HCT116 (cell line): ENCODE measurements at regions not wholly inside any gene's neighbourhood (a gene's known extent, or its start where the extent isn't known, plus 50 kb on each side); places are given as distances from the start of the nearest gene placed in this dataset.

Experiments used
- ATAC-seq: fragments of 200-7000 bp; cut with Tn5 transposase; 2 replicates; pipeline ENCODE4 v1.9.1; 2020; ENCODE audit warnings: mild to moderate bottlenecking, moderate library complexity
- BruUV-seq: library from RNA; stranded (reverse); fragments of 400-500 nt; replicated peaks from 2 replicates; lab custom pipeline; 2021; lab: Mats Ljungman, UMichigan
- CTCF ChIA-PET: fragments of 300-600 bp; sonication (Branson Sonifier 250); formaldehyde crosslinking; loops from one replicate; lab custom pipeline; 2021; ENCODE audit warnings: antibody characterized with exemption; lab: Charles Lee
- POLR2A ChIA-PET: fragments of 300-600, 350-600 bp; sonication (Branson Sonifier 250); formaldehyde crosslinking; loops from one replicate; lab custom pipeline; 2021; ENCODE audit warnings: antibody characterized with exemption; lab: Charles Lee
- RAD21 ChIA-PET, 2 experiments: fragments of 300-600 bp; sonication (Branson Sonifier 250); formaldehyde crosslinking; loops; one replicate each; lab custom pipeline; 2023; ENCODE audit warnings: low total read pairs in 2 of 2; ENCODE audit not compliant: uncharacterized antibody in 2 of 2, unreplicated experiment in 2 of 2, low non-redundant PET in 1 of 2; lab: Charles Lee
- DNase-seq: peaks from one replicate; pipeline ENCODE4 v3.0.0-alpha.2; 2010; ENCODE audit warnings: low read depth, low spot score
- H2AFZ ChIP-seq: fragments of 200-600 bp; shearing (Covaris generic), sonication (generic); 2 replicates; pipeline ENCODE4 v1.6.1; 2017; ENCODE audit warnings: low read depth, mixed run types, mixed read lengths, antibody characterized with exemption, low read length; ENCODE audit not compliant: poor library complexity, severe bottlenecking
- H3K27ac ChIP-seq: 2 replicates; pipeline ENCODE4 v1.5.1; 2012; ENCODE audit warnings: low read depth, low read length
- H3K27me3 ChIP-seq: fragments of 200-600 bp; sonication (generic); 2 replicates; pipeline ENCODE4 v1.6.1; 2016; ENCODE audit warnings: mixed run types, low read length, mixed read lengths; ENCODE audit not compliant: insufficient read depth
- H3K36me3 ChIP-seq, 2 experiments: fragments of 200-500 bp in 1 of 2; fragments of 200-600 bp in 1 of 2; sonication (Bioruptor generic) in 1 of 2; sonication (generic) in 1 of 2; 2 replicates each; pipeline versions ENCODE4 v1.5.1 to v1.6.1; 2014 to 2016; ENCODE audit warnings: low read length in 2 of 2, inconsistent platforms in 1 of 2, mixed read lengths in 1 of 2, mixed run types in 1 of 2; ENCODE audit not compliant: insufficient read depth in 2 of 2, control insufficient read depth in 1 of 2
- H3K4me1 ChIP-seq, 2 experiments: fragments of 200-600 bp in 1 of 2; sonication (generic) in 1 of 2; 2 replicates each; pipeline versions ENCODE4 v1.5.1 to v1.6.1; 2012 to 2017; ENCODE audit warnings: low read length in 2 of 2, inconsistent platforms in 1 of 2, mild to moderate bottlenecking in 1 of 2, mixed read lengths in 1 of 2, mixed run types in 1 of 2, moderate library complexity in 1 of 2; ENCODE audit not compliant: insufficient read depth in 2 of 2, control insufficient read depth in 1 of 2
- H3K4me2 ChIP-seq: fragments of 200-600 bp; sonication (generic); 2 replicates; pipeline ENCODE4 v1.6.1; 2017; ENCODE audit warnings: mixed run types, low read length, mixed read lengths
- H3K4me3 ChIP-seq, 2 experiments: fragments of 200-600 bp in 1 of 2; sonication (generic) in 1 of 2; replicated peaks in 1 of 2; 2 replicates each; pipeline ENCODE4 v1.5.1; 2011 to 2016; ENCODE audit warnings: low read length in 2 of 2, control low read depth in 1 of 2, low read depth in 1 of 2, mild to moderate bottlenecking in 1 of 2, mixed read lengths in 1 of 2, mixed run types in 1 of 2
- H3K79me2 ChIP-seq: fragments of 200-600 bp; sonication (generic); 2 replicates; pipeline ENCODE4 v1.6.1; 2017; ENCODE audit warnings: mild to moderate bottlenecking, mixed run types, low read length, moderate library complexity, mixed read lengths; ENCODE audit not compliant: insufficient read depth
- H3K9ac ChIP-seq: fragments of 200-600 bp; sonication (generic); 2 replicates; pipeline ENCODE4 v1.6.1; 2016; ENCODE audit warnings: low read length, mixed read lengths
- H3K9me2 ChIP-seq: fragments of 200-600 bp; sonication (generic), shearing (Covaris generic); 2 replicates; pipeline ENCODE4 v1.6.1; 2017; ENCODE audit warnings: mixed run types, mild to moderate bottlenecking, moderate library complexity; ENCODE audit not compliant: insufficient read depth
- H3K9me3 ChIP-seq, 2 experiments: fragments of 200-500 bp in 1 of 2; fragments of 200-600 bp in 1 of 2; sonication (Bioruptor generic) in 1 of 2; sonication (generic) in 1 of 2; 2 replicates each; pipeline ENCODE4 v1.6.1; 2014 to 2017; ENCODE audit warnings: low read length in 2 of 2, mixed read lengths in 2 of 2, inconsistent platforms in 1 of 2, low read depth in 1 of 2, mild to moderate bottlenecking in 1 of 2, mixed run types in 1 of 2, moderate library complexity in 1 of 2; ENCODE audit not compliant: control insufficient read depth in 1 of 2, insufficient read depth in 1 of 2
- H4K20me1 ChIP-seq: fragments of 200-600 bp; sonication (generic), shearing (Covaris generic); 2 replicates; pipeline ENCODE4 v1.6.1; 2017; ENCODE audit warnings: mixed run types, mild to moderate bottlenecking, moderate library complexity; ENCODE audit not compliant: insufficient read depth
- CBX3 ChIP-seq: IDR thresholded peaks from 2 replicates; pipeline ENCODE4 v1.6.1; 2012; ENCODE audit warnings: low read depth
- CTCF ChIP-seq, 3 experiments: fragments of 200-600 bp in 1 of 3; sonication (generic) in 1 of 3; IDR thresholded peaks in 2 of 3; conservative IDR thresholded peaks in 1 of 3; 2 replicates each; pipeline ENCODE4 v1.5.1; 2012 to 2017; ENCODE audit warnings: low read depth in 2 of 3, low read length in 2 of 3, antibody characterized with exemption in 1 of 3, borderline replicate concordance in 1 of 3, control low read depth in 1 of 3, mild to moderate bottlenecking in 1 of 3, mixed read lengths in 1 of 3, mixed run types in 1 of 3, moderate library complexity in 1 of 3; ENCODE audit not compliant: insufficient read depth in 1 of 3
- EZH2 ChIP-seq: fragments of 200-600 bp; sonication (generic); IDR thresholded peaks from 2 replicates; pipeline ENCODE4 v1.6.1; 2017; ENCODE audit warnings: antibody characterized with exemption, mixed run types
- FOSL1 ChIP-seq: IDR thresholded peaks from 2 replicates; pipeline ENCODE4 v1.6.1; 2012; ENCODE audit warnings: low read depth
- JUND ChIP-seq: IDR thresholded peaks from 2 replicates; pipeline ENCODE4 v1.6.1; 2012
- MAX ChIP-seq: IDR thresholded peaks from 2 replicates; pipeline ENCODE4 v1.6.1; 2012
- POLR2A ChIP-seq: IDR thresholded peaks from 2 replicates; pipeline ENCODE4 v1.7.0; 2011; ENCODE audit warnings: borderline replicate concordance; ENCODE audit not compliant: insufficient read depth, insufficient read length; ENCODE audit errors: extremely low read depth
- RAD21 ChIP-seq: IDR thresholded peaks from 2 replicates; pipeline ENCODE4 v1.6.1; 2012; ENCODE audit warnings: low read depth, mild to moderate bottlenecking
- REST ChIP-seq: IDR thresholded peaks from 2 replicates; pipeline ENCODE4 v1.6.1; 2012; ENCODE audit warnings: low read depth
- SP1 ChIP-seq: IDR thresholded peaks from 2 replicates; pipeline ENCODE4 v1.6.1; 2012; ENCODE audit warnings: low read depth
- ZBTB33 ChIP-seq: IDR thresholded peaks from 2 replicates; pipeline ENCODE4 v1.6.1; 2011; ENCODE audit warnings: mild to moderate bottlenecking, low read length, moderate library complexity; ENCODE audit not compliant: insufficient replicate concordance; ENCODE audit errors: extremely low read depth
- ZFX ChIP-seq: fragments of 450-650 bp; IDR thresholded peaks from 2 replicates; pipeline ENCODE4 v1.6.1; 2017
- ZNF274 ChIP-seq: fragments of 200-500 bp; sonication (Bioruptor generic); IDR thresholded peaks from 2 replicates; pipeline ENCODE4 v1.6.1; 2014; ENCODE audit warnings: mild to moderate bottlenecking, low read depth, low read length, inconsistent platforms
- intact Hi-C: fragments of 100-400 bp; cut with micrococcal nuclease; formaldehyde crosslinking; loops from 2 replicates; pipeline ENCODE4 v1.10.0; 2022

- Histone ChIP-seq H2AFZ (no peak overlapping the region), H3K4me3 (no peak overlapping the region), H4K20me1 (no peaks in the 10 kb centered on the region), H3K4me2 (no peak overlapping the region), H3K27me3 (no peaks in the 10 kb centered on the region; the same call in 1 of the 2 replicates), H3K4me1 (no peaks in the 10 kb centered on the region), H3K9me2 (no peaks in the 10 kb centered on the region), H3K36me3 (no peaks in the 10 kb centered on the region), H3K9ac (no peak overlapping the region), H3K27ac (no peak overlapping the region), H3K79me2 (no peaks in the 10 kb centered on the region), H3K9me3 (no peaks in the 10 kb centered on the region)
- DNase-seq (no peak), ATAC-seq (no peak)
- intact Hi-C loops, result no loop called here
- no TSS peak for BruUV-seq
- TF ChIP-seq ZNF274, result no peak
- ChIA-PET POLR2A (no interaction called here), RAD21 (no interaction called here), CTCF (no interaction called here)
Measured at GRCh38 chr11:116062490-116063171, 558.4 kb upstream of the CADM1 start.

GRCh38 chr11:116062129-116062489 is 557.9 kb upstream of the CADM1 start:
- intact Hi-C loops, result no loop called here
- no TSS peak for BruUV-seq
- Histone ChIP-seq H3K36me3 (no peaks in the 10 kb centered on the region), H3K4me2 (no peak overlapping the region), H3K9me2 (no peaks in the 10 kb centered on the region), H3K27ac (no peak overlapping the region), H3K9me3 (no peaks in the 10 kb centered on the region), H3K27me3 (no peaks in the 10 kb centered on the region; the same call in 1 of the 2 replicates), H3K4me3 (no peak overlapping the region), H3K9ac (no peak overlapping the region), H3K79me2 (no peaks in the 10 kb centered on the region), H2AFZ (no peak overlapping the region), H4K20me1 (no peaks in the 10 kb centered on the region), H3K4me1 (no peaks in the 10 kb centered on the region)
- ChIA-PET CTCF (no interaction called here), POLR2A (no interaction called here), RAD21 (no interaction called here)
- DNase-seq (no peak), ATAC-seq (no peak)
- TF ChIP-seq FOSL1 (no peak), ZNF274 (no peak), EZH2 (no peak), CBX3 (no peak), REST (no peak), ZFX (no peak), ZBTB33 (no peak), JUND (no peak), CTCF (IDR thresholded peaks at IDR 0.05 in 2 of 3, conservative IDR thresholded peaks at IDR 0.05 in 1 of 3; ENCODE audit: borderline replicate concordance in 1 of 3, insufficient read depth in 1 of 3, low read depth in 2 of 3, low read length in 2 of 3) (no peak), MAX (no peak), SP1 (no peak), POLR2A (no peak), RAD21 (no peak)
